ENCODE measurements at regions not wholly inside any gene's neighbourhood (a gene's known extent, or its start where the extent isn't known, plus 50 kb on each side); places are given as distances from the start of the nearest gene placed in this dataset.

- no peak for ATAC-seq (replicated peaks)
- Mint-ChIP-seq H3K9me3 (no peaks in the 10 kb centered on the region), H3K27ac (no peak overlapping the region), H3K4me1 (no peaks in the 10 kb centered on the region), H3K27me3 (no peaks in the 10 kb centered on the region), H3K4me3 (no peak overlapping the region), H3K36me3 (ENCODE audit: low read depth) (no peaks in the 10 kb centered on the region)
Measured at GRCh38 chr6:45780523-45780922, 235.1 kb downstream of the CLIC5 start.

- no peak overlapping the region for H3K27ac Mint-ChIP-seq
- H3K27me3 Mint-ChIP-seq, result no peaks in the 10 kb centered on the region
- no peak for ATAC-seq (replicated peaks)
- no peaks in the 10 kb centered on the region for H3K9me3 Mint-ChIP-seq
- no peaks in the 10 kb centered on the region for H3K4me1 Mint-ChIP-seq
- H3K4me3 Mint-ChIP-seq, result no peak overlapping the region
- no peaks in the 10 kb centered on the region for H3K36me3 Mint-ChIP-seq (ENCODE audit: low read depth)
Measured at GRCh38 chr6:45775026-45775697, 240.5 kb downstream of the CLIC5 start.

- no peaks in the 10 kb centered on the region for H3K4me1 Mint-ChIP-seq
- no peaks in the 10 kb centered on the region for H3K36me3 Mint-ChIP-seq (ENCODE audit: low read depth)
- no peaks in the 10 kb centered on the region for H3K27me3 Mint-ChIP-seq
- no peak overlapping the region for H3K4me3 Mint-ChIP-seq
- ATAC-seq (replicated peaks), result no peak
- H3K27ac Mint-ChIP-seq, result no peak overlapping the region
- H3K9me3 Mint-ChIP-seq, result peaks cover 8% of the 10 kb centered on the region
Measured at GRCh38 chr6:45773906-45774305, 241.8 kb downstream of the CLIC5 start.

GRCh38 chr6:45772886-45773495 is 242.7 kb downstream of the CLIC5 start:
- Mint-ChIP-seq H3K4me1 (no peaks in the 10 kb centered on the region), H3K27me3 (no peaks in the 10 kb centered on the region), H3K36me3 (ENCODE audit: low read depth) (no peaks in the 10 kb centered on the region), H3K27ac (no peak overlapping the region), H3K9me3 (peaks cover 8% of the 10 kb centered on the region), H3K4me3 (no peak overlapping the region)
- no peak for ATAC-seq (replicated peaks)

GRCh38 chr6:45772051-45772450 is 243.6 kb downstream of the CLIC5 start:
- Mint-ChIP-seq H3K36me3 (ENCODE audit: low read depth) (no peaks in the 10 kb centered on the region), H3K4me1 (no peaks in the 10 kb centered on the region), H3K27ac (no peak overlapping the region), H3K9me3 (peaks cover 8% of the 10 kb centered on the region), H3K4me3 (no peak overlapping the region), H3K27me3 (no peaks in the 10 kb centered on the region)
- no peak for ATAC-seq (replicated peaks)

GRCh38 chr6:45763281-45763680 is 252.4 kb downstream of the CLIC5 start:
- Mint-ChIP-seq H3K4me1 (no peaks in the 10 kb centered on the region), H3K36me3 (ENCODE audit: low read depth) (no peaks in the 10 kb centered on the region), H3K4me3 (no peak overlapping the region), H3K9me3 (peaks cover 6% of the 10 kb centered on the region), H3K27ac (no peak overlapping the region), H3K27me3 (peaks cover 7% of the 10 kb centered on the region)
- no peak for ATAC-seq (replicated peaks)

GRCh38 chr6:45759472-45759810 is 256.2 kb downstream of the CLIC5 start:
- H3K4me3 Mint-ChIP-seq, result no peak overlapping the region
- H3K27me3 Mint-ChIP-seq, result peaks cover 12% of the 10 kb centered on the region
- ATAC-seq (replicated peaks), result no peak
- no peaks in the 10 kb centered on the region for H3K9me3 Mint-ChIP-seq
- no peaks in the 10 kb centered on the region for H3K36me3 Mint-ChIP-seq (ENCODE audit: low read depth)
- H3K4me1 Mint-ChIP-seq, result no peaks in the 10 kb centered on the region
- no peak overlapping the region for H3K27ac Mint-ChIP-seq

- ATAC-seq (replicated peaks), result peak; percentile 58
- Mint-ChIP-seq H3K27me3 (peaks cover 12% of the 10 kb centered on the region), H3K27ac (no peak overlapping the region), H3K9me3 (no peaks in the 10 kb centered on the region), H3K4me3 (no peak overlapping the region), H3K4me1 (no peaks in the 10 kb centered on the region), H3K36me3 (ENCODE audit: low read depth) (no peaks in the 10 kb centered on the region)
Measured at GRCh38 chr6:45758787-45759471, 256.7 kb downstream of the CLIC5 start.

GRCh38 chr6:45757443-45758130 is 258.1 kb downstream of the CLIC5 start:
- H3K4me3 Mint-ChIP-seq, result no peak overlapping the region
- no peaks in the 10 kb centered on the region for H3K36me3 Mint-ChIP-seq (ENCODE audit: low read depth)
- peaks cover 8% of the 10 kb centered on the region for H3K27me3 Mint-ChIP-seq
- no peaks in the 10 kb centered on the region for H3K9me3 Mint-ChIP-seq
- no peaks in the 10 kb centered on the region for H3K4me1 Mint-ChIP-seq
- H3K27ac Mint-ChIP-seq, result no peak overlapping the region
- ATAC-seq (replicated peaks), result no peak

GRCh38 chr6:45756606-45757005 is 259.1 kb downstream of the CLIC5 start:
- H3K36me3 Mint-ChIP-seq (ENCODE audit: low read depth), result no peaks in the 10 kb centered on the region
- no peaks in the 10 kb centered on the region for H3K9me3 Mint-ChIP-seq
- H3K4me1 Mint-ChIP-seq, result no peaks in the 10 kb centered on the region

GRCh38 chr6:45754432-45754831 is 261.2 kb downstream of the CLIC5 start:
- no peaks in the 10 kb centered on the region for H3K4me1 Mint-ChIP-seq
- no peak overlapping the region for H3K4me3 Mint-ChIP-seq
- no peaks in the 10 kb centered on the region for H3K9me3 Mint-ChIP-seq
- no peak for ATAC-seq (replicated peaks)
- H3K27me3 Mint-ChIP-seq, result peaks cover 13% of the 10 kb centered on the region
- H3K27ac Mint-ChIP-seq, result no peak overlapping the region
- H3K36me3 Mint-ChIP-seq (ENCODE audit: low read depth), result no peaks in the 10 kb centered on the region

More at GRCh38 chr6:45756606-45757005, 259.1 kb downstream of the CLIC5 start:
- no peak for ATAC-seq (replicated peaks)
- peaks cover 8% of the 10 kb centered on the region for H3K27me3 Mint-ChIP-seq
- H3K4me3 Mint-ChIP-seq, result no peak overlapping the region
- no peak overlapping the region for H3K27ac Mint-ChIP-seq

- no peak for ATAC-seq (replicated peaks)
- Mint-ChIP-seq H3K9me3 (peaks cover 5% of the 10 kb centered on the region), H3K27me3 (no peaks in the 10 kb centered on the region), H3K4me1 (no peaks in the 10 kb centered on the region), H3K27ac (no peak overlapping the region), H3K4me3 (no peak overlapping the region), H3K36me3 (ENCODE audit: low read depth) (no peaks in the 10 kb centered on the region)
Measured at GRCh38 chr6:45746046-45746445, 269.6 kb downstream of the CLIC5 start.

- Mint-ChIP-seq H3K4me3 (no peak overlapping the region), H3K27ac (no peak overlapping the region)
Measured at GRCh38 chr6:45743028-45743615, 272.5 kb downstream of the CLIC5 start.

GRCh38 chr6:45742591-45742990 is 273.1 kb downstream of the CLIC5 start:
- Mint-ChIP-seq H3K36me3 (ENCODE audit: low read depth) (no peaks in the 10 kb centered on the region), H3K27ac (no peak overlapping the region), H3K4me1 (peaks cover 8% of the 10 kb centered on the region), H3K9me3 (peaks cover 2% of the 10 kb centered on the region), H3K4me3 (no peak overlapping the region), H3K27me3 (no peaks in the 10 kb centered on the region)
- no peak for ATAC-seq (replicated peaks)

More at GRCh38 chr6:45743028-45743615, 272.5 kb downstream of the CLIC5 start:
- ATAC-seq (replicated peaks), result no peak
- H3K36me3 Mint-ChIP-seq (ENCODE audit: low read depth), result no peaks in the 10 kb centered on the region
- H3K27me3 Mint-ChIP-seq, result no peaks in the 10 kb centered on the region
- H3K9me3 Mint-ChIP-seq, result peaks cover 5% of the 10 kb centered on the region
- H3K4me1 Mint-ChIP-seq, result peaks cover 3% of the 10 kb centered on the region

All from activated T-helper 17 cell treated with anti-CD3 and anti-CD28 coated beads, Interleukin-2, amount 50 U/mL, for 72 hours (primary cell).